ENCODE measurements at regions not wholly inside any gene's neighbourhood (a gene's known extent, or its start where the extent isn't known, plus 50 kb on each side); places are given as distances from the start of the nearest gene placed in this dataset.

DNA sequence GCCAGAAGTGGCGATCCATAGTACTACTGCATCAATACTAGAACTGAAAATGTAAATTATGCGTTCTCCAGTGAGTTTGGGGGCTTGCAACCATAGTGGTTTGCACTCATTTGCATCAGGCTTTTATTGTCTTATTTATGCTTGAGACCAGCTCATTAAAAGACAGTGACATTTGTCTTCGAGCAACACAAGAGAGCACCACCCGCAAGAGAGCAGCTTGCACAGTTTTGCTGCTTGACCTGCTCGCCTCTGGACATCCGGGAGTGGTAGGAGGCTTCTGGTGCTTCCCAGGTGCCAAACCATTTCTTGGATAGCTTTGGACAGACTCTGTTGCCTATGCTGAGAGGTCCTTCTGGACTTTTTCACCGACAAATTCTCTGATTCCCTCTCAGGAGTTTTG is 294.6 kb downstream of the MEX3B start:
- no peak overlapping the region for H3K4me3 ChIP-seq
- no peaks in the 10 kb centered on the region for H3K36me3 ChIP-seq (ENCODE audit: insufficient read depth)
- no peaks in the 10 kb centered on the region for H3F3A ChIP-seq (replicated peaks; ENCODE audit: low read depth)
- H3K79me2 ChIP-seq (replicated peaks; ENCODE audit: insufficient read depth), result peaks cover 6% of the 10 kb centered on the region
- peaks cover 6% of the 10 kb centered on the region; the same call in 1 of the 2 replicates for H4K20me1 ChIP-seq (replicated peaks; ENCODE audit: insufficient read depth)
- Mint-ChIP-seq H3K4me3 (no peak overlapping the region), H3K27me3 (ENCODE audit: insufficient read depth, low read depth, poor library complexity) (peaks cover 1% of the 10 kb centered on the region), H3K9me3 (no peaks in the 10 kb centered on the region), H3K4me1 (peaks cover 31% of the 10 kb centered on the region), H3K36me3 (ENCODE audit: low read depth) (no peaks in the 10 kb centered on the region), H3K27ac (no peak overlapping the region)
- no peak overlapping the region for H2AFZ ChIP-seq
- H3K4me1 ChIP-seq (ENCODE audit: insufficient read depth), result peaks cover 28% of the 10 kb centered on the region
- no peak overlapping the region for H3K27ac ChIP-seq (ENCODE audit: low read depth)
- TF ChIP-seq REST (IDR thresholded peaks at IDR 0.05; ENCODE audit: unreplicated experiment) (no peak), POLR2AphosphoS5 (IDR thresholded peaks at IDR 0.05; ENCODE audit: low read depth) (no peak), ETS1 (IDR thresholded peaks at IDR 0.05) (no peak), EZH2 (IDR thresholded peaks at IDR 0.05; ENCODE audit: low read depth, unreplicated experiment) (no peak), CTCF (conservative IDR thresholded peaks at IDR 0.05; ENCODE audit: low read depth in 2 of 2) (no peak), ZNF114 (CRISPR knock-in tag; IDR thresholded peaks at IDR 0.05) (no peak), EZH2phosphoT487 (IDR thresholded peaks at IDR 0.05; ENCODE audit: unreplicated experiment) (no peak), STAT1 (IDR thresholded peaks at IDR 0.05; ENCODE audit: unreplicated experiment) (no peak)
- peaks cover 3% of the 10 kb centered on the region; the same call in 1 of the 2 replicates for H3K9me2 ChIP-seq (ENCODE audit: insufficient read depth)
- DNase-seq (ENCODE audit: low spot score) (no peak), ATAC-seq (no peak)
- no peaks in the 10 kb centered on the region for H3K27me3 ChIP-seq (ENCODE audit: insufficient read depth)
- H3K4me2 ChIP-seq, result peak overlapping the region; percentile 74

DNA sequence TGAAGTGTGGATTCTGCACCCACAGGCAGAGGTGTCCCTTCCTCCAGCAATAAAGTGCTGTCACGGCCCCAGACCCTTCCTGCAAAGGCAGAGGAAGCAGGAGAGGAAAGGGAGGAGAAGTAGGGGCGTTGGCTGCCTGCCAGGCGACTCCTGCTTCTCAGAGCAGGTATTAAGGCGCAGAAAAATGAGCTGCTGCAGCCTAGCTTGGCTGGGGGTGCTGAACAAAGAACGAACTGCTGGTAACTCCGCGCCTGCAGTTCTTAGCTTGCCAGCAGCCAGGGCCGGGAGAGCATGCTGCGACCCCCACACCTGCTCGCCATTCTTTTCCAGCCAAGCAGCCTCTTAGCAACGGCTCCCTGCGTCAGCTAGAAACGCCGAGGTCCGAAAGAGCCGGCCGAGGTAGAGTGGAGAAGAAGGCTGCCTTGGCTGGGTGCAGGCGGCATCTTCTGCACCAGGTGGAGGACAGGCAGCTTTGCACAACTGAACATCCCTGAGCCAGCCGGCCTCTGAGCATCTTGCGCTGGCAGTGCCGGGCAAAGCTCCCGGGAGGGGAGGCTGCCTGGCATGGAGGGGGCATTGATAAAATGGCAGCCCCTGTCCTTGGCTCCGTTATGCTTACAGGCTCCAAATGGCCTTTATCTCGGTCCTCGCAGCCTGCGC is 296.0 kb downstream of the MEX3B start:
- ATAC-seq (no peak; the same call in 2 of the 3 replicates), DNase-seq (ENCODE audit: low spot score) (no peak)
- no peak overlapping the region for H3K27ac ChIP-seq (ENCODE audit: low read depth)
- H3K36me3 ChIP-seq (ENCODE audit: insufficient read depth), result no peaks in the 10 kb centered on the region
- no peak overlapping the region for H3K27ac Mint-ChIP-seq
- no peak overlapping the region for H3K4me2 ChIP-seq
- peaks cover 5% of the 10 kb centered on the region for H3K79me2 ChIP-seq (replicated peaks; ENCODE audit: insufficient read depth)
- no peaks in the 10 kb centered on the region for H3K27me3 ChIP-seq (ENCODE audit: insufficient read depth)
- peaks cover 31% of the 10 kb centered on the region for H3K4me1 Mint-ChIP-seq
- no peak overlapping the region for H2AFZ ChIP-seq
- H4K20me1 ChIP-seq (replicated peaks; ENCODE audit: insufficient read depth), result peaks cover 6% of the 10 kb centered on the region; the same call in 1 of the 2 replicates
- no peak overlapping the region for H3K4me3 ChIP-seq
- no peaks in the 10 kb centered on the region for H3K9me2 ChIP-seq (ENCODE audit: insufficient read depth)
- no peaks in the 10 kb centered on the region for H3F3A ChIP-seq (replicated peaks; ENCODE audit: low read depth)
- H3K36me3 Mint-ChIP-seq (ENCODE audit: low read depth), result no peaks in the 10 kb centered on the region
- peaks cover 1% of the 10 kb centered on the region for H3K27me3 Mint-ChIP-seq (ENCODE audit: insufficient read depth, low read depth, poor library complexity)
- peaks cover 28% of the 10 kb centered on the region for H3K4me1 ChIP-seq (ENCODE audit: insufficient read depth)
- H3K4me3 Mint-ChIP-seq, result no peak overlapping the region
- H3K9me3 Mint-ChIP-seq, result no peaks in the 10 kb centered on the region
- no peak for TF ChIP-seq CTCF (conservative IDR thresholded peaks at IDR 0.05; ENCODE audit: low read depth in 2 of 2)

Data from GM23338 (cell line).